ENCODE measurements at regions not wholly inside any gene's neighbourhood (a gene's known extent, or its start where the extent isn't known, plus 50 kb on each side); places are given as distances from the start of the nearest gene placed in this dataset.
A peak's percentile ranks its signal among the peaks of the same experiment; 100 is the strongest.

GRCh38 chr1:208643005-208643597 lies 398.9 kb upstream of the PLXNA2 start:
- no peak overlapping the region for H3K4me3 ChIP-seq (ENCODE audit: low read length)
- DNase-seq (ENCODE audit: low read depth, low spot score) = no peak

DNA sequence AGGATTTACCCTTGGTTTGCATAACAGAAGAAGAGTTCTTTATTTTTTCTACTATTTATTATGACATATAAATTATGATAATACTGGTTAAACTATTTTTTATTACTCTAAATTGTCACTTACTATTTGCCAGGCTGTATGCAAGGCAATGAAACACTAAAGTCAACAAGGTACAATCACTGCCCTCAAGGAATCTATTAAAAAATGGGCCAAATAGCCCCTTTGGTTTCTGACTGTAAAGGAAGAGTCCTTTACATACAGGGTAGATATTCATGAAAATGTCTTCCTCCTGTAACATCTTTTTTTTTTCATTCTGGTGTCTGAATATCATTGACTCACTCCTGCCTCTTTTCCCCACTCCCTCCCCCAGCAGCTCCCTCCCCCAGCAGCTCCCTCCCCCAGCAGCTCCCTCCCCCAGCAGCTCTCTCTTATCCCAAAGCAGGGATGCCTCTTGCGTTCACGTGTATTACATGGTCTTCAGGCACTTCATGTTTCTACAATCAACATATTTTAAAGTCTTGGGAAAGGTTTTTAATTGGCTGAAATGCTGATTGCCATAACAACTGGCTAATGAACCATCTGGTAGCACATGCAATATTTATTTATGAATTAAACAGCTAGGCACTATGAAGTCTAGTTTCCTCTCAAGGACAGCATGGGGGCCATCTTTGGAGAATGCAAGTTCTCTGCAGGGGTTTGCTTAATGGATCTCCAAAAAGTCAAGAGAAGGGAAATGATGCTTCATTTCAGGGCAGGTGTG lies 400.4 kb upstream of the PLXNA2 start:
- DNase-seq (ENCODE audit: low read depth, low spot score) = no peak
- H3K4me3 ChIP-seq (ENCODE audit: low read length) = no peak overlapping the region

GRCh38 chr1:208646431-208646830 lies 402.2 kb upstream of the PLXNA2 start:
- no peak for DNase-seq (ENCODE audit: low read depth, low spot score)
- H3K4me3 ChIP-seq (ENCODE audit: low read length) = no peak overlapping the region

DNA sequence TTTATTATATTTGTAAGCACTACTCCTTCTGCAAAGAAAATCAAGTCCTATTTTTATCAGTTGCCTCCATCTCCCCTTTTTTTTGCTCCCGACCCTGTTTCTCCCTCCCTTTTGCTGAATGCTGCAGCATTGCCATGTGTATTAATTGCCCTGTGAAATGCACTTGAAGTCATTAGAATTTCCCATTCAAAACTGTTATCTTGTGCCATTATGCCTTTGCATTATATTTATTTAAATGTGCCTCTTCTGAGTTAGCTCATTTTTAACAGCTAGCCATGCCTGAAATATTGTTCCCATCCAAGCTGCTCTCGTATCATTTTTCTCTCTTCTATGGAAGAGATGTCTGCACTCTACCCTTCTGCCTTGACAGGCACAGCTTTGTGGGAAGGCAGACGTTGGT lies 404.0 kb upstream of the PLXNA2 start:
- H3K4me3 ChIP-seq (ENCODE audit: low read length) = no peak overlapping the region
- DNase-seq (ENCODE audit: low read depth, low spot score) = no peak

DNA sequence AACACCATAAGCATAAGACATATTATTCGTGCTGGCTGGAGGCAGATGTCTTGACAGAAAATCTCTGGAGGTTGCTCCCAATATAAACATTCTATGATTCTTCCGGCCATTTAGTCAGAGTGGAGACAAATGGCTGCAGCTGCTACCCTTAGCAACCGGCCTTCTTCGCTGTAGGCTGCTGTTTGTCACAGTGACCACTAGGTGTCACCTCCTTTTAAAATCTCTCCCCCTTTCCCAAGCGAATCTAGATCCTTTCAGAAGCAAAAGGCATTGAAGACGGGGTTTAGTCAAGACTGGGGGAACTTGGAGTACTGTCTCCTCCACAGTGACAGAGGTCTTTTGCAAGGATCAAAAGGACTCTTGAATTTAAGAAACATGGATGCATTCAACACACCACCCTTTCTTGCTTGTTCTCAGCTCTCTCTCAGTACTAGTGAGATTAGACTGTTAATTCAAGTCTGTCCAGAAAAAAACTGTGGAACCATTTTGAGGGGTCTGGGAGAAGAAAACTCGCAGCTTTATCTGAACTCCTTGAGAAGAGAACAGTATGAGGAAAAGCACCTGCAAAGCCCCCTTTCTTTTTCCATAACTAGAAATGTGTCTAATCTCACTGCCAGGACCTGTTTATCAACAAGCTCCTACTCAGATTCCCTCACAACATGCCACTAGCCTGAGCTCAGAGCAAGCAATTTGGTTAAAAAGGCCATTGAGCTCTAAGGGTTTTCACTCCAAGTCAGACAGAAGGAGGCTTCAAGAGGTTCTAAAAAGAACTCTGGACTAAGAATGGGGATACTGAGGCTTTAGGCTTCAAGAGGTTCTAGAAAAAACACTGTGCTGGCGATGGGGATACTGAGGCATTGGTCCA lies 408.3 kb upstream of the PLXNA2 start:
- H3K4me3 ChIP-seq (ENCODE audit: low read length) = no peak overlapping the region
- DNase-seq (ENCODE audit: low read depth, low spot score) = peak; percentile 54

- no peak overlapping the region for H3K4me3 ChIP-seq (ENCODE audit: low read length)
- DNase-seq (ENCODE audit: low read depth, low spot score) = no peak
These were observed 409.2 kb upstream of the PLXNA2 start for GRCh38 chr1:208653426-208653825.

GRCh38 chr1:208654241-208654640 lies 410.1 kb upstream of the PLXNA2 start:
- no peak overlapping the region for H3K4me3 ChIP-seq (ENCODE audit: low read length)
- peak; percentile 14 for DNase-seq (ENCODE audit: low read depth, low spot score)

DNA sequence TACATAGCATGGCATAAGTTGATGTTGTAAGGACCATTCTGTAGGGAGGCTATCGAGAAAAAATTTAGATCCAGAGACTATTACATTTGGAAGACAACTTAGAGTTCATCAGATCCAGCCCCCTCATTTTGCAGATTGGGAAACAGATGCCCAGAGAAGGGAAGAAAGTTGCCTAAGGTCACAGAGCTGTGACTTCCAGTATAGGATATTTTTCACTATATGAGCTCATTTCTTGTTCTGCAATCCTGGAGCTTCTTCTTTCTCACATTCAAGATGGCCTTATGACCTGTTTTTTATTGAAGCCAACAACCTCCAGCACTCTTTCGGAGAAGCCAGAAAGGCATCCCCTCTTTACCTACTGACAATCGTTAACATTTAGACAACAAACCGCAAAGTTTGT lies 421.8 kb upstream of the PLXNA2 start:
- no peak for DNase-seq (ENCODE audit: low read depth, low spot score)
- H3K4me3 ChIP-seq (ENCODE audit: low read length) = no peak overlapping the region

DNA sequence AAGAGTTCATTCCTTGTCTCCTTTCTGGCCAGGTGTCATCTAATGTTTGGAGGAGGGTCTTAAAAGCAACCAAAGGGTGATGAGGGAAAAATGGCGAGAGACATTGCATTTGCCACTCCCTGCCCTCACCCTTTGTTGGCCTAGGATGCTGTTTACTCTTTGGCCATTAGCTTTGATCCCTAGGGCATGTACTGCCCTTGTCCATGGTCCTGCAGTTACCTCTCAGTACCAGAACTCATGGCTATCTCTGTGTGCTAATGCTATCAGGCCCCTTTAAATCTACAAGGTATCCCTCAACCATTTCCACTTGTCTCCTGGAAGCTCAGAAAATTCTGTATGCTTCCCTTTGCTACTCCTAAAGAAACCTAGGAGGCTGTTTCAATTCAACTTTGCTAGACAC lies 424.8 kb upstream of the PLXNA2 start:
- no peak overlapping the region for H3K4me3 ChIP-seq (ENCODE audit: low read length)
- no peak for DNase-seq (ENCODE audit: low read depth, low spot score)

DNA sequence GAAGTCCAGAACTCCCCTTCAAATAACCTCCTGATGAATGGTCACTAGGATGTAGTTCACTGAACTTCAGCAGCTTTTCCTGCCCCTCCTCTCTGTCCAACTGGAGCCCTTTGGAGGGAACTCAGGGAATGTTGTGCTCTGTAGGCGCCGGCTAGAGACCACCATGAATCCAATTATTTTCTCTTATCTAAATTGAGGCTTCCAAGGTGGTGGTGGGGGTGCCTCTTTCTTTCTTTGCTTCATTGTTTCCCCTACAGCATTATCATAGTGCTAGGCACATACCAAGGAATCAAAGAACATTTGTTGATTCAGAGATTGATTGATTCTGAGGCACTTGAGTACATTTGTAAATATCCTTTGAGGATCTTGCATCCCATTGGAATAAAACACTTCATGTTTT lies 426.6 kb upstream of the PLXNA2 start:
- no peak for DNase-seq (ENCODE audit: low read depth, low spot score)
- H3K4me3 ChIP-seq (ENCODE audit: low read length) = no peak overlapping the region

GRCh38 chr1:208681878-208682663 lies 437.9 kb upstream of the PLXNA2 start:
- H3K4me3 ChIP-seq (ENCODE audit: low read length) = no peak overlapping the region
- no peak for DNase-seq (ENCODE audit: low read depth, low spot score)

GRCh38 chr1:208682664-208683013 lies 438.5 kb upstream of the PLXNA2 start:
- no peak for DNase-seq (ENCODE audit: low read depth, low spot score)
- H3K4me3 ChIP-seq (ENCODE audit: low read length) = no peak overlapping the region

DNA sequence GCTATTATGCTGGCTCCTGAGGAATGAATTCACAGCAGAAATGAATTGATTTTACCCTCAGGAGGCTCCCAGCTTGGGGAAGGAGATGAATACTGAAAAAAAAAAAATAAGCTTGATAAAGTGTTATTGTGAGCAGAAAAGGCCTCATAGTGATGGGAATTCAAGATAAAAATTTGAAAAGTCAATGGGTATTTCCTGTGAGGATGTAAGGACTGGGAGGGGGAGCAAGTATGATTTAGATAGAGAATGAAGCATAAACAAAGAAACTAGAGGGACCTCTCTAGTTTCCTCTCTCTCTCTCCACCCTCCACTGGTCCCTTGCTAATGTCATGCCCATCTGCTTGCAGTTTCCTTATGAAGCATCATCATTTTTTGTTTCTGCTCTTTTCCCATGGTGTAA lies 439.0 kb upstream of the PLXNA2 start:
- H3K4me3 ChIP-seq (ENCODE audit: low read length) = no peak overlapping the region

DNA sequence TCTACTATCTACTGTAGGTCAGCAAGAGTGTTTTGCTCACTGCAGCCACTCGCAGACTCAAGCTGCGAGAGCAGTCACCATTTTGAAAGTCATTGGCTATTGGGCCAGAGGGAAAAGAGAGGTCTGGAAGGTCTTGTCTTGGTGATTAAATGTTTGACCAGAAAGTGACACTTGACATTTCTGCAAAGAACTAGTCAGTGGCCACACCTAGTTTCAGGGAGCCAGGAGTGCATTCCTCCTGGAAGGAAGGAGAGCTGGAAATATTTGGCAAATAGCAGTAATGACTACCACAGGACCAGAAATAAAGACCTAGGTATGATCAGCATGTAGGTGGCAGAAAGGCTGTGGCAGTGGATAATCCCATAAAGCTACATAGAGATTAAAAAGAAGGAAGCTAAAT lies 440.0 kb upstream of the PLXNA2 start:
- no peak for DNase-seq (ENCODE audit: low read depth, low spot score)
- no peak overlapping the region for H3K4me3 ChIP-seq (ENCODE audit: low read length)

More for the DNA sequence above, 439.0 kb upstream of the PLXNA2 start:
- DNase-seq (ENCODE audit: low read depth, low spot score) = no peak

GRCh38 chr1:208686592-208686991 lies 442.4 kb upstream of the PLXNA2 start:
- DNase-seq (ENCODE audit: low read depth, low spot score) = no peak
- no peak overlapping the region for H3K4me3 ChIP-seq (ENCODE audit: low read length)

GRCh38 chr1:208688656-208689315 lies 444.6 kb upstream of the PLXNA2 start:
- no peak for DNase-seq (ENCODE audit: low read depth, low spot score)
- H3K4me3 ChIP-seq (ENCODE audit: low read length) = no peak overlapping the region

DNA sequence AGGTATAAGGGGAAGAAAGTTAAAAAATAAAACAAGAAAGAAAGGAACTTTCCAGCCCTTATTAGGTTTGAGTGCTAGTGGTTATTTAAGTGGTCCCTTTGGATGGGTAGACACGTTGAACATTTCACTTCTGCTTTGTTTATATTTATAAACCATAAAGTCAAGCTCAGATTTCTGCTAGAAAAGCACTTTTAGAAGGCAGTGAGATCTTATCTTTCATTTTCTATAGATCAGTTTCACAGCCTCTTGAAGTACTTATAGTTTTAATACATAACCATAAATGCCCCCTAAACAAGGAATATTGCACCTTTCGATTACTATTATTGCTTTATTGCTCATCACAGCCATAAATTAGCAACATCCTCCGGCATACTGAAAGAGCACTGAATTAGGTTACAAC lies 446.8 kb upstream of the PLXNA2 start:
- DNase-seq (ENCODE audit: low read depth, low spot score) = no peak
- no peak overlapping the region for H3K4me3 ChIP-seq (ENCODE audit: low read length)

- no peak for DNase-seq (ENCODE audit: low read depth, low spot score)
These were observed 465.8 kb upstream of the PLXNA2 start for GRCh38 chr1:208709981-208710380.

GRCh38 chr1:208714323-208714722 lies 470.1 kb upstream of the PLXNA2 start:
- DNase-seq (ENCODE audit: low read depth, low spot score) = peak; percentile 14
- H3K4me3 ChIP-seq (ENCODE audit: low read length) = no peak overlapping the region

More at GRCh38 chr1:208709981-208710380, 465.8 kb upstream of the PLXNA2 start:
- no peak overlapping the region for H3K4me3 ChIP-seq (ENCODE audit: low read length)
